SIG-M5 treated with dmso at 0.1 percent for 504 hours (cell line): ENCODE measurements at regions not wholly inside any gene's neighbourhood (a gene's known extent, or its start where the extent isn't known, plus 50 kb on each side); places are given as distances from the start of the nearest gene placed in this dataset.
"Not testable (repeated sequence)": the region's sequence is repeated elsewhere in the genome, so short reads cannot be mapped to it uniquely, and the experiment has no call there.

Source experiments
- DNase-seq: peaks from one replicate; lab custom pipeline; 2025; ENCODE audit not compliant: unreplicated experiment; lab: John Stamatoyannopoulos, UW

DNA sequence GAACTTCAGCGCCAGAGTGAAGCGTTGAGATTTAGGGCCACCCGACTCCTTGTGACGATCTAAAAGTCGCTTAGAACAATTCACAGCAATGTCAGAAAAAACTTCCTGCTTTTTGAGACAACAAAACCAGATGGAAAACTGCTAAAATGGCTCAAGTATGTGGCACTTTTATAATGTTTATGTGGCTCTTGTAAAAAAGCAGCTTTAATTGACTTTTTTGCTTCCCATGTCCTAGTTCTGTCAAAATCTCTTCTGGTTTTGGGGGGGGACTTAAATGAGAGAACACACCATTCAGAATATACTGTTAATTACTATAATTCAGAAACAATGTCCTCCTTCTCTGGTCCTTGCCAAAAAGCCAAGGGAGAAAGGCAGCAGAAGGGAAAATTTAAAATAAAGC lies 154.7 kb upstream of the LSM14A start:
- DNase-seq, result no peak

DNA sequence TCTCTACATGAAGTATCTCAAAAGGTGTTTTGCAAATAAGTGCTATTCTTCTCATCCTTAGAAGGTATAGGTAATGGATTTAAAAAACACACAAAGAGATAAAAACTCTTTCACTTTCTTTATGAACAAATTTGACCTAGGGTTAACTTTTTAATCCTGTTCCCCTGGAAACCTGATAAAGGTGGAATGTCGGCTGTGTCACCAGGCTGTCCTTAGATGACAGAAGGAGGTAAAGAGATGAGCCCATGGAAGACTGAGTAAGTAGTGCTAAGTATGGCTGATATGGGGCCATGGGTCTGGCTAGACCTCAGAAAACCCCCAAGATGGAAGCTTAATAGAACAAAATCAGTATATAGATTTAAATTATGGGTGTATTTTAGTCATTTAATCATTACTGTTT lies 153.8 kb upstream of the LSM14A start:
- no peak for DNase-seq

DNA sequence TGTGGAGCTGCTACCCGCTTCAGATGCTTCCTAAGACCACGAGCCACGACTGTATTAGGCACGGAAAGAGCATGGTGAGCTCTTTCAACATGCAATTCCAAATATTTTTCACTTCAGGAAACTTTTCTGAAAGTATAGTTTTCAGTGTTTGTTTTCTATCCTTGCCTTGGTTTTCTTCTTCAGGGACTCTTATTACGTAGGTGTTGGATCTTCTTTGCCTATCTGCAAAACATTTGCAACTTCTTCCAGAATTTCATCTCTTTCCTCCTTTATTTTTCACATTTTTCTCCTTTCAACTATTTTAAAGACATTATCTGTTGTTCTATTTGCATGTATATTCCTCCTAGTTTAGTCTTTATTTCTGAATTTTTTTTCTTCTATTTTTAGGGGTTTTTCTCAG lies 148.9 kb upstream of the LSM14A start:
- no peak for DNase-seq

DNA sequence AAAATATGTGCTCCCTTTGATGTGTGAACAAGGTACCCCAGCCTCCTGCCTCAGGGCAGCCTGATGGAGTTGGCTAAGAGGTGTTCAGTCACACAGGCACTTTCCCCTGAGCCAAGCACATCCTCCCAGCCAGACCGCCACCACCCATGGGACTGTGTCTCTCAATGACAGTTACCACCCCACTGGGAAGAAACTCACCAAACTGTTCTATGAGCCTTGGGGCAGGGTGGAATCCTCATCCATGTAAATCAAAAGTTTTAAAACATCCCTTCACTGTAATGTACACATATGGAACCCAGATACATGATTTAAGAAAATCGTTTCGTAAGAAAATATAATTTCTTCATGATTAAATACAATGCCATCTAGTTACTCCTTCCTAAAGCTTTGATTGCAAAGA lies 138.4 kb upstream of the LSM14A start:
- DNase-seq, result no peak

DNA sequence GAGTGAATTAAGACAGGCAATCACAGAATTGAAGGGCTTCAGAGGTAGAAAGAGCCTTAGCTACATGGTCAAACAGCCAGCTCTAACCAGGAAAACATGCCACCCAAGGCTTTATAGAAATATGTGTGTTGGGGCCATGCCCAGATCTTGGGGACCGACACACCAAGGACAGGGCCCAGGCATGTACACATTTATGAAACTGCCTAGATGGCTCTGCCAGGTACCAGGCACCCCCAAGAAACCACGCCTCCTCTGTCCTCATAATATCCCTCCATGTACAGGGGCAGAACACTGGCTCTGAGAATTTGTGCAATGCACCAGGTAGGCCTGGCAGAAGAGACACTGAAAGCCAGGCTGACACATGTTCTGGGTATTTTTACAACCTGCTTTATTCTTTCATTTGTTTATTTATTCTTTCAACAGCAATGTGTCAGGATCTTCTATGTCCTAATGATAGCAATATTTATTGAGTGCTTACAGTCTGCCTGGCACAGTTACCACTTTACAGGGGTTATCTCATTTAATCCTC lies 137.9 kb upstream of the LSM14A start:
- DNase-seq, result no peak

DNA sequence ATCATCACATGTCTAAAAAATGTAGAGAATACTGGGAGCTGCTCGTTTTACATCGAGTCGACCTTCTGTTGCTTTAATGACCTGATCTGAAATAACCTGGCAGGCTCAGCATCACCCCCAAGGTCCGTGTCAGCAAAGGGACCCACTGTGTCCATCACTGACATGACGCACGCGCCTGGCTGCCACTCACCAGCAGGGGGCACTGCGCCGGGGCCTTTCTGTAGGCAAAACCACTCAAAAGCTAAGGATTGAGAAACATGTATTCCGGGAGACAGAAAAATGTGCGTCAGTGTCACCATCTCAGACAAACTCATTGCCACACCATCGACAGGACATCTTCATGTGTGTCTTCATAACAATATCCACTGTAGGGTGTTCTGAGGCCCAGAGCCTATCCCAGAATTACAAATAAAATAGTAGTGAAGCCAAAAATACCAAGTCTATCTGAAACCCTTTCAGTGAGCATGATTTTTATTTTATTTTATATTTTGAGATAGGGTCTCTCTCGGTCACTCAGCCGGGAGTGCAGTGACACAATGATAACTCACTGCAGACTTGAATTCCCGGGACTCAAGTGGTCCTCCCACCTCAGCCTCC lies 130.3 kb upstream of the LSM14A start:
- peak; percentile 67 for DNase-seq

DNA sequence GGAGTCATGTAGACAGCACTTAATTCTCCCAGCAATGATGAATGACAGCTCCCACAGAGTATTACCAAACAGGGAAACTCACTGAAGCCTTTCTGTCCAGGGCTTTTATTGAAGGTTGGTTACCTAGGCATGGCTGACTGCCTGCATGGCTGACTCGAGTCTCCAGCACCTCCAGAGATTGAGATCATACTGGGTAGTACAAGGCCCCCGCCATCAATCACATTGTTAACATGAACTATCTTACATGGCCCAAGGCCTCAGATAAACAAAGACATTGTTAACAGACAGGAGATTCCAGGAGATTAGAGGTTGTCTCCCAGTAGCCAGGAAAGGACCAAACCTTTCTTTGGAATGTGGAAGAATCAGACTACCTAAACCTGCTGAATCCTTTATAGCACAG lies 128.3 kb upstream of the LSM14A start:
- DNase-seq, result no peak

DNA sequence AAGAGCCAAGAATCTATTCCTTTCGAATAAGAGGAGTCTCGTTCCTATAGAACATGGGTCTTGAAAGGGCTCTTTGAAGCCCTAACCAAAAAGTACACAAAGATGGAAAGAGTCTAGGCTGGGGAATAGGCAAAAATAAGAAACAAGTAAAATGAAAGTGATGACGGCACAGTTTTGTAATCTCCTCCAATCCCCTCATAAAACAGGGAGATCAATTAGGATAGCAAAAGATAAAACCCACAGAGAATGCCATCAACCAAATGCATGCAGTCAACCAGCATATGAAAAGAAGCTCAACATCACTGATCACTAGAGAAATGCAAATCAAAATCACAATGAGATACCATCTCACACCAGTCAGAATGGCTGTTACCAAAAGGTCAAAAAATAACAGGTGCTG lies 122.4 kb upstream of the LSM14A start:
- DNase-seq, result no peak

DNA sequence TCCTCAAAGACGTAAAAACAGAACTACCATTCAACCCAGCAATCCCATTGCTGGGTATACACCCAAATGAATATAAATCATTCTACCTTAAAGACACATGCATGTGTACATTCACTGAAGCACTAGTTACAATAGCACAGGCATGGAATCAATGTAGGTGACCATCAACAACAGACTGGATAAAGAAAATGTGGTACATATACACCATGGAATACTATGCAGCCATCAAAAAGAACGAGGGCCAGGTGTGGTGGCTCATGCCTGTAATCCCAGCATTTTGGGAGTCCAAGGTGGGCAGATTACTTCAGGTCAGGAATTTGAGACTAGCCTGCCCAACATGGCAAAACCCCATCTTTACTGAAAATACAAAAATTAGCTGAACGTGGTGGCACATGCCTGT lies 121.9 kb upstream of the LSM14A start:
- not testable (repeated sequence) for DNase-seq

DNA sequence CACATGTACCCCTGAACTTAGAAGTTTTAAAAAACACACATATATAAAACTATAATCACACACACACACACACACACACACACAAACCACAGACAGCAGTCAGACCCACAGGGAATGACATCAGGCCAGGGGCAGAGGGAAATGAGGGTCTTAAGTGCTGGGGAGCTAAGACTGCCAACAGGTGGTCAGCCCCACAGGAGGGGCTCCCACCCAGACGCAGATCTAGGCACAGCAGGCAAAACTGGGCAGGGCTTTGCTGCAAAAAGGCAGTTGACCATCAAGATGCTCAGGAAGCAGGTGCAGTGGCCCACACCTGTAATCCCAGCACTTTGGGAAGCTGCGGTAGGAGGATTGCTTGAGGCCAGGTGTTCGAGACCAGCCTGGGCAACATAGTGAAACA lies 121.0 kb upstream of the LSM14A start:
- no peak for DNase-seq

DNA sequence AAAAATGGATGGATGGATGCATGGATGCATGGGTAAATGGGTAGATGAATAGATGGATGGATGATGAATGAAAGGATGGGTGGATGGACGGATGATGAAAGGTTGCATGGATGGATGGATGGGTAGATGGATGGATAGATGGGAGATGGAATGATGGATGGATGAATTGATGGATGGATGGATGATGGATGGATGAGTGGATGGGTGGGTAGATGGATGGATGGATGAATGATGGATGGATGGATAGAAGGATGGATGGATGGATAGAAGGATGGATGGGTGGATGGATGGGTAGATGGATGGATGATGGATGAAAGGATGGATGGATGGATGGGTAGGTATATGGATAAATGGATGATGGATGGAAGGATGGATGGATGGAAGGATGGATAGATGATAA lies 115.1 kb upstream of the LSM14A start:
- no peak for DNase-seq

DNA sequence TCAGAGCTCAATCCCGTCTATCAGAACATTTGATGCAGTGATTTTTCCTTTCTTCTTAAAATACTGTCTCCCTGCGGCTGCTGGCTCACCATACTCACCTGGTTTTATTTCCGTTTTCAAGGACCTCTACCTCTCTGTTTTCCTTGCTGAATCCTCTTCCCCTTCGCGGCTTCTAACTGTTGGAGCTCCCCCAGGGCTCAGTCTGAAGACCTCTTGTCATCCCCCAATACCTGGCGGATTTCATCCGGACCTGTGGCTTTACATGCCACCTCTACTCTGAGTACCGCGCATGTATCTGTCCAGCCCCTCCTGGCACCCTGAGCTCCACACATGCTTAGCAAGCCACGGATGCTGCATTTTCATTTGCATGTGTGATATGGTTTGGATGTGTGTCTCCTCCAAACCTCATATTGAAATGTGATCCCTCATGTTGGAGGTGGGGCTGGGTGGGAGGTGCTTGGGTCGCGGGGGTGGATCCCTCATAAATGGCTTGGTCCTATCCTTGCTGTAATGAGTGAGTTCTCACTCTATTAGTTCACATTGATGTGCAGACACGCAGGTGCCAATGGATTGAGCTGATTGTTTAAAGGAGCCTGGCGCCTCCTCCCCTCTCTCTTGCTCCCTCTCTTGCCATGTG lies 106.2 kb upstream of the LSM14A start:
- no peak for DNase-seq

DNA sequence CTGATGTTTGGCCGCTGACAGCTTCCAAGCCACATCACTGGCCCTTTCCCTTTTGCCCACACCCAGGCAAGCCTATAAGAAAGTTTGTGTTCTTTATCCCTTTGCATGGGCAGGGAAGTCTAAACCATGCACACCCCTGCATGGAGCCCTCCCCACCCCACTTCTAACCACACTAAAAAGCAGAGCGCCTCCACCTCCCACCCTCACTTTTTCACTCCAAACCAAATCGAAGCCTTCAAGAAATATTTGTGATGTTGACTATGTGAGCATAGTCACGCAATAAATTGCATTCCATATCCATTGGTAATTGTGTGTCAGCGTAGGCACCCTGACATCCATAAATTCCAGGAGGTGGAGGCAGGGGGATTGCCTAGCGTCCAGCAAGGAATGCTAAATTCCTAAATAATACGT lies 104.4 kb upstream of the LSM14A start:
- no peak for DNase-seq

DNA sequence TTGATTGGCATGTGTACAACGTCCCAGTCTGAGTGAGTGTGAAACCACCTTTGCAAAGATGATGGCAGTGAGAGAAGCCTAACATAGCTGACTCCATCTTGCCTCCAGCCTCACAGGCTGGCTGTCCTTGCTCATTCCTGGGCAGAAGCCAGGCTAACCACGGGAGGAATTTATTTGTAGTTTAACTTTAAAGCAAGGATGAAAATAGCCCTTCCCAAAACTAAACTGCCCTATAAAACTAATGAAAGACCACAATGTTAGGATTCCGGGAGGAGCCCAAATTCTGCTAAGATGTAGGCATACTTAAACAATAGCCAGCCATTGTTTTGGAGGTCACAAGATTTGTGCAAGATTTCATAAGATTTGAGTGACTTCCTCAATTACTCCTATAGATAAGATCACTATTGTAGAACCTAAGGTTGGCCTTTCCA lies 96.6 kb upstream of the LSM14A start:
- no peak for DNase-seq

DNA sequence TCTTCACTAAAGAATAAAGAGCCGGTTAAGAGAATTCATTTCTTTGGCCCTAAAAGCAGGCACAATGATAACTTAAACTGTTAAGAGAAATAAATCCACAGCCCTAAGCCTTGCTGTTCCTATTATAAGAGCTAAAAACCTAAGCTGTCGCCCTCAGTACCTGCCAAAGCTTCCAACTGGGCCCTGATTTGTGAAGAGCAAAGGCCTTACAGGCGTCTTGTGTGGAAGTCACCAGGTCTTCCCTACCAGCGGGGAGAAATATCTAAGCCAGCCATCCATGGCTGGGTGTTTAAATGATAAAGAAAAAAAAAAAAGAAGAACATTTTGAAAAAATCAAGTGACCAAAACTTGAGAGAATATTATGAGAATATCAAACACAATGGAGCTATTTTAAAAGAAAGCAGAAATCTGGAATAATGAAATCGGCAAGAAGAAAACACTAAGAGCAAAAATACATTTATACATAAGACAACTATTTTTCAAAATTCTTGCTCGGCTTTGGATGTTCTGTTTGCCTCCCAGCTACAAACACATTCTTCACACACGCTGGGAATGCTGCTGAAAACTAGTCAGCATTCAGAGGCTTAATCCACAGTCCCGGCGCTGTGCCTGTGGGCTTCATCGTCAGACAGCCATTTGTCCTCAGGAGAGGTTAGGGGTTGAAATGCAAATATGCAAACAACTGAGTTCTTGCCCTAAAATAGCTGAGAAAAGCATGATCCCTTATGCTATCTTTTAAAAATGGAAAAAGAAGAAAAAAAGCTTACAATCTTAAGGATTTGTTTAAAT lies 89.8 kb upstream of the LSM14A start:
- DNase-seq, result no peak

DNA sequence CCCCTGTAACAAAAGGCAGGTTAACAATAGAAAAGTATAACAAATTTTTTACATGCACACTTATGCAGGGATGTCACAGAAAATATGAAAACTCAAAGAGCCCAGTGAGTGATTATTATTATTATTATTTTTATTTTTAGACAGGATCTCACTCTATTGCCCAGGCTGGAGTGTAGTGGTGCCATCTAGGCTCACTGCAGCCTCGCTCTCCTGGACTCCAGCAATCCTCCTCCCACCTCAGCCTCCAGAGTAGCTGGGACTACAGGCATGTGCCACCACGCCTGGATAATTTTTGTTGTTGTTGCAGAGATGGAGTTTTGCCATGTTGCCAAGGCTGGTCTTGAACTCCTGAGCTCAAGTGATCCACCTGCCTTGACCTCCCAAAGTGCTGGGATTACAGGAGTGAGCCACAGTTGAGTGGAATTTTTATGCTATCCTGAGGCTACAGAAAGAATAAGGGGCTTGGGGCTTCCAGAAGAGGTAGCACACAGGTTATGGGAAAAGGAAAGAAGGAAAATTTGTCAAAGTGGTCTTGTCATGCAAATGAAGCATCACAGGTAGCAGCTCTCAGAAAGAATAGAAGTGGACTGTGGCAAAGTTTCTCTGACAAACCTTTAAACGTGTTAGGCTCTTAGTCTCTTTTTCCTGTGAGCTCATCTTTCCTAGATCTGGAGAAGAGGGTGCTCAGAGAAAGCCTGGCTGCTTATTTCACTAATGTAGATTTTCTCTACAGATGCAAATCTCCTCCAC lies 87.7 kb upstream of the LSM14A start:
- DNase-seq, result no peak

DNA sequence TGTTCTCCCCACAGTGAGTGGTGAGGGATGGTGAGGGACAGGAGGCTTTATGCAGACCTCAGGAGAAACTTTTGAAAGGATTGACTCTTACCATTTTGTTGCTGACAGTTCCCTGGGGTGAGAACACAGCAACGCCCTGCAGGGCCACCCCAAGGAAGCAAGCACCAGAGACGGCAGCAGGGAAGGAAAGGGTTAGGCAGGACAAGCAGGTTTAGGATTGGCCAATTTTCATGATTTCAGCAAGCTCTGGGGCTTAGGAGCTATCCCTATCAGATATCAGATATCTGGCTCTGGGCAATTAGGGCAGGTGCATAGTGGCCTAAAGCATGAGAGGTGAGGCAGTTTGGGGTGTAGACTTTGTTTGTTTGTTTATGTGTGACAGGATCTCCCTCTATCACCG lies 87.0 kb upstream of the LSM14A start:
- DNase-seq, result no peak

DNA sequence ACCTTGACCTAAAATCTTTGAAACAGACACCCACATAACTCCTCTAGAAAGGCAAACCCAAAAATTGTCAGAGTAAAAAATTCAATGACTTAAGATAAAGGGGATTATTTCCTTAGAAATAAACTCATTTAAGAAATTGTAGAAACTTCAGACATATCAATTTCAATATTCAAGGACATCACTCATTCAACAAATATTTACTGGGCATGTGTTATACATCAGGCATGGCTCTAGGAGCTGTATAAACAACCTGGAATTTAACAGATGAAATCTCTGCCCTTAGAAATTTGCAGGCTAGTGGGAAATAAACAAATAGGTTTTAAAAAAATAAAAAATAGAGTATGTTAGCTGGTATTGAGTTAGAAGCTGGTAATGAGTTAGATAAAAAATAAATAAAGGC lies 84.0 kb upstream of the LSM14A start:
- DNase-seq, result no peak

DNA sequence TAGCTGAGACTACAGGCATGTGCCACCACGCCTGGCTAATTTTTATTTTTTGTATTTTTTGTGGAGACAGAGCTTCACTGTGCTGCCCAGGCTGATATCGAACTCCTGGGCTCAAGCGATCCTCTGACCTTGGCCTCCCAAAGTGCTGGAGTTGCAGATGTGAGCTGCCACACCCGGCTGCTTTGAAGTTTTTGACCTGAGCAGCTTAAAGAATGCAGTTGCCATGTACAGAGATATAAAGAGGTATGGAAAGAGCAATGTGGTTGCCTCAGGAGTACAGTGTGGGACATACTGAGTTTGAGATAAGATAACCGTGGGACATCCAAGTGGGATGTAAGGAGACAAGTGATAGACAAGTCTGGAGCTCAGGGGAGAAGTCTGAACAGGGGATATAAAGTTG lies 82.7 kb upstream of the LSM14A start:
- DNase-seq, result no peak

DNA sequence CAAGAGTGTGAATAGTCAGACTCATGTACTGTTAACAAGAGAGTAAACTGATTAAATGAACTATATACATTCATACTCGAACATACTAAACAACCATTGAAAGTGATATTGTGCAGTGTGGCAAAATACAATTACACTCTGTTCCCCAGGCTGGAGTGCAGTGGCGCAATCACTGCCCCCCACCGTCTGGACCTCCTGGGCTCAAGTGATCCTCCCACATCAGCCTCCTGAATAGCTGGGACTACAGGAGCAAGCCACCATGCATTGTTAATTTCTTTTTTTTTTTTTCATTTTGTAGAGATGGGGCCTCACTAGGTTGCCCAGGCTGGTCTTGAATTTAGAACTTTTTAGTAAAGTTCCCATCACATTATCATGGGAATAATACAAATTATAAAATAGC lies 77.3 kb upstream of the LSM14A start:
- DNase-seq, result no peak

DNA sequence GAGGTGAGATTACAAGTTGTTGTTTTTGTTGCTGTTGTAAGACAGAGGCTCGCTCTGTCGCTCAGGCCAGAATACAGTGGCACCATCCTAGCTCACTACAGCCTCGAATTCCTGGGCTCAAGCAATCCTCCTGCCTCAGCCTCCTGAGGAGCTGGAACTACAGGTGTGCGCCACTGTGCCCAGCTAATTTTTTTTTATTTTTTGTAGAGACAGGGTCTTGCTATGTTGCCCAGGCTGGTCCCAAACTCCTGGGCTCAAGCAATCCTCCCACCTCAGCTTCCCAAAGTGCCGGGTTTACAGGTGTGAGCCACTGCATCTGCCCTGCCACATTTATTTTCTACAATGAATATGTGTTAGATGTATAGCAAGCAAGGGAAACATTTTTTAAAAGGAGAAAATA lies 76.9 kb upstream of the LSM14A start:
- DNase-seq, result not testable (repeated sequence)
